Smooth muscle cell of the brain vasculature (primary cell): ENCODE measurements at regions not wholly inside any gene's neighbourhood (a gene's known extent, or its start where the extent isn't known, plus 50 kb on each side); places are given as distances from the start of the nearest gene placed in this dataset.
A peak's percentile ranks its signal among the peaks of the same experiment; 100 is the strongest.
"Not testable (repeated sequence)": the region's sequence is repeated elsewhere in the genome, so short reads cannot be mapped to it uniquely, and the experiment has no call there.

Experiments used
- DNase-seq: peaks from one replicate; pipeline ENCODE4 v3.0.0-alpha.2; 2012; ENCODE audit warnings: low read depth, low spot score

- DNase-seq, result no peak
Observed at GRCh38 chr5:158519433-158520021, 580.2 kb downstream of the EBF1 start.

GRCh38 chr5:158516521-158516920, 583.2 kb downstream of the EBF1 start:
- DNase-seq, result no peak

DNA sequence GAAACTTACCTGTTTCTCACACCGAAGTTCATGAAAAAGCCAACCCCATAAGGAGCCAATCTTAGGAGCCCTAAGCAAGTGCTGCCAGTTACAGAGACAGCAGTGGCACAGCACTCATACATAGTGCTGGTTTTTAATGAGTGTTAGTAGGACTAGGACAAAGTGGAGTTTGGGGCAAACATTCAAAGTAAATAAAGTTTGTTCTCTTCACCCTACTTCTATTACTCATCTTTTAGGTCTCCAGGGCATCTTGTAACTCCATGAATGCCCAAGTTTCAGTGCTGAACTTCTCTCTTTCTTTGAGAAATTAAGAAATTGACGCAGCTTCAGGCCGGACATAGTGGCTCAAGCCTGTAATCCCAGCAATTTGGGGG, 584.7 kb downstream of the EBF1 start:
- DNase-seq, result no peak

- no peak for DNase-seq
Observed at GRCh38 chr5:158514319-158514985, 585.3 kb downstream of the EBF1 start.

- DNase-seq, result no peak
Observed at GRCh38 chr5:158513490-158514318, 586.0 kb downstream of the EBF1 start.

- DNase-seq, result no peak
Observed at GRCh38 chr5:158511454-158511853, 588.3 kb downstream of the EBF1 start.

GRCh38 chr5:158510479-158510878, 589.2 kb downstream of the EBF1 start:
- DNase-seq, result no peak

GRCh38 chr5:158506648-158507047, 593.1 kb downstream of the EBF1 start:
- no peak for DNase-seq

GRCh38 chr5:158502686-158503085, 597.0 kb downstream of the EBF1 start:
- no peak for DNase-seq

DNA sequence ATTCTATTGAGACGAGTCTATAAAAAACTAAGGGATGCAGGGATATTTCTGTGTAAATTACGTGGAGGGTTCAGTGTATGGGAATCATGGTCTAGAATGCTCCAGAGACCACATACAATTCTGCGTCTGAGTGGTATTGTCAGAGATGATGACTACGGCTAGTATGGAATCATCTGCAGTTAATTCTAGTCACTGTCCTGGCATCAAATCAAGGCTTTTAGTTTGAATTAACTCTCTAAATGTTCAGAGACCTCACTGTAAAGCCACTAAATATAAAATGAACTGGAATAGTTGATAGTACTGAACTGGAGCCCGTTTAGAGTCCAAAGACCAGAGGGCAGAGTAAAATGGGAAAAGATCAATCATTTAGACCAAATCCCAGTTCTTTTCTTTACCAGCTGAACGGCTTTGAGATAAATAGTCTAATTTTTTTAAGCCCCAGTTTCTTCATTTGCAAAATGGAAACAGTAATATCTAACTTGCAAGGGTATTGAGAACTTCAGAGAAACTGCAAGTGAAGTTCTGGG, 599.8 kb downstream of the EBF1 start:
- DNase-seq, result no peak

DNA sequence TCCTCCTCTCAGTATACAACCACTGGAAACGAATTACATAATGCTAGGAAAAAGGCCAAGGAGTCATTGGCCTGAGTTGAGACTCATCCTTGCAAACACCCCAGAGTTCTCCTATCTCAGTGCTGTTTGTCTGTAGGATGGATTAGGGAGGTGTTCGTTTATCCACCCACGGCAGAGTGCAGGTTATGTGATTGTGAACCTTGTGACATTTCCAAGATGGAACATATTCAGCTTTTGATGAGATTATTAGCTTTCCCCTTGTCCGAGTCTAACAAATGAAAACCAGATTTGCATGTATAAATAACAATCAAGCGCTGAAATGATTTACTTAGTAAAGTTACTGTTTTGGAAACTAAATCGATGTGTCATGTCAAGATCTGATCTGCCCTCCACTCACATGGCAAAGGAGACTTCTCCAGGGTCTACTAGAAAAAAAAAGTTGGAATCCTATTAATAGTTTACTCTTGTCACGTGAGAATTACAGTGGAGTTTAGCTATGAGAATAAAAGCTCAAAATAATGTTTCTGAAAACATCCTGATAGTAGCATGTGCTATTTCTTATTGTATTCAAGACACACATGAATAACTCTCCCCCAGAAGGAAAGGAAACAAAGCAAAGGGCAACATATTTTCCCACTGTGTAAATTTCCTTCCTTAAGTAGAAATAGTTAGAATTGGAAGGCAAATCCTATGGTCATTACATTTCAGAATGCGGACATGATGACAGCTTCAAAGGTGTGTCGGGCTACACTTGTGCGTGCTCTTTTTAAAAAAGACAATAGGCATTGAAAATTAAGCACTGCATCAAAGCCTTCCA, 600.4 kb downstream of the EBF1 start:
- DNase-seq, result no peak

- DNase-seq, result no peak
Observed at GRCh38 chr5:158496624-158497023, 603.1 kb downstream of the EBF1 start.

GRCh38 chr5:158494541-158494940, 605.2 kb downstream of the EBF1 start:
- DNase-seq, result no peak

GRCh38 chr5:158494044-158494443, 605.7 kb downstream of the EBF1 start:
- DNase-seq, result not testable (repeated sequence)

DNA sequence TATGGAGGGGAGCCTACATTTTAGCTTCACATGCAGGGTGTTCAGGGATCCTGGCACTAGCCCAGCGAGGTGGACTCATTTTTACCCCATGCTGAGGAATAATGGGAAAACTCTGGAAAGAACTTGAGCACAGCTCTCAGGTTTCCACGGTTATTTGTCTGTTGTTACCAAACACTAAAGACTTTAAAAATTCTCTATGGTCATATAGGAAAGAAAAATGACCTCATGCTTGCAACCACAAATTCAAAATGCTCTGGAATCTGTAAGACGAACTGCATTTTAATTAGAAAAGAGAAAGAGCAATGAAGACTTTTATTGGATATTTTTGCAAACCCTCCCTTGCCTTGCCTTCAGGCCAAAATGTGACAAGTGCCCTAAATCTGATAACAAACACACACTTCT, 606.9 kb downstream of the EBF1 start:
- peak; percentile 56 for DNase-seq

- no peak for DNase-seq
Observed at GRCh38 chr5:158492136-158492535, 607.6 kb downstream of the EBF1 start.

DNA sequence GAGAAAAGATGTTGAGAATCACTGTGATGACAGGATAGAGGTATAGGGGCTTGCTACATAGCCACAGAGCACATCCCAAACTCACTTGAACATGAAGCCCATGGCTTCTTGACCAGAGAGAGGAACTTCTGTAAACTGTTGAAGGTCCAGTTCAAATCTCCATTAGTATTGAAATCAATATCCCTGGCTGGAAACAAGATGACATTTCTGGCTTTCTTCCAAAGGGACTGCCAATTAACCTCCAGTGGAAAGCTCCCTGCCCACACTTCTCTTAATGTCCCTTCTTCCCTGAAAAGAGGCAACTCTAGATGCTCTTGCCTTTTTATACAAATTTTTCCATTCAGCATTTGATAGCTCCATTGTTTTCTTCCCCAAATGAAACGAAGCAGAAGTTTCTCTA, 612.1 kb downstream of the EBF1 start:
- DNase-seq, result no peak

DNA sequence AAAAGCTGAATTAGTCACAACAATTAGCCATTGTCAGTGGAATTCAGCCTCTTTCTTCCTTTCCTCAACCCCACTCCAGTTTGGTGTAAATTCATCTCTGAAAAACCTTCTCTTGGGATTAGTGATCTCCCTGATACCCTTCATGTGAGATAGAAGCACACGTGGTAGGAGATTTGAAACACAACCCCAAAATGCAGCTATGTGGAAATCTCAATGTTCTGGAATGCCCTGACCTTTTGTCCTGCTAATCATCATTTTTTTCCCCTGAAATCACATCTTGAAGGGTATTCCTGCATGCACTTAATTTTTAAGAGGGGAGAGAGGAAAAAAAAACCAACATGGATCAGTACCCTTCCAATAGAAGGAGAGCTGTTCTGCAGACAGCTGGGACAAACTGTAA, 612.6 kb downstream of the EBF1 start:
- DNase-seq, result no peak

DNA sequence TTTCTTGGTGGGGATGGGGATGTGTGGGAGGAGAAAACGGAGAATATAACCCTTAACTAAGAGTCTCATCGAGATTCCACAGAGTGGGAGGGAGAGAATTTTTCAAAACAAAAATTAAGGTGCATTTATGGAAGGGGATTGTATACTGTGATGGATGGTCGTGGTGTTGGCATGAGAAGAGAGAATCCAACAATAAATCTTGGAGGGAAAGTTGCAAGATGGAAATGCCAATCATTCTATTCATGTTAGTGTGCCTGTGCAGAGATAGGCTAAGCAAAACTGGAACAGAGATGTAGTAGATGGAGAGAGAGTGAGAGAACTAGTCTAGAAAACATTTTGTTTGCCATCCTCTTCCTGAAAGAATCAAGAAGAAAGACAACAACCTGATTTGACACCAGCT, 613.1 kb downstream of the EBF1 start:
- no peak for DNase-seq

GRCh38 chr5:158485604-158486081, 614.1 kb downstream of the EBF1 start:
- no peak for DNase-seq

GRCh38 chr5:158485047-158485446, 614.7 kb downstream of the EBF1 start:
- no peak for DNase-seq

- no peak for DNase-seq
Observed at GRCh38 chr5:158484150-158484549, 615.6 kb downstream of the EBF1 start.
